Esophagus muscularis mucosa (tissue), 4 donors: ENCODE measurements at regions not wholly inside any gene's neighbourhood (a gene's known extent, or its start where the extent isn't known, plus 50 kb on each side); places are given as distances from the start of the nearest gene placed in this dataset.

Source experiments
- EP300 ChIP-seq: sonication (generic); formaldehyde crosslinking; IDR thresholded peaks from one replicate; pipeline ENCODE4 v1.6.1; 2017; ENCODE audit warnings: antibody characterized with exemption
- POLR2A ChIP-seq: fragments of 450-650 bp; IDR thresholded peaks from one replicate; pipeline ENCODE4 v1.6.1; 2017; ENCODE audit warnings: antibody characterized with exemption, moderate library complexity, mild to moderate bottlenecking, low read depth
- POLR2AphosphoS5 ChIP-seq, 2 donors: sonication (generic); formaldehyde crosslinking; IDR thresholded peaks; one replicate each; pipeline ENCODE4 v1.6.1; 2017; ENCODE audit warnings: antibody characterized with exemption in 2 of 2
- TF ChIP-seq, protein P1 (sequence below), 3 experiments: fragments of 200-600 bp in 2 of 3; fragments of 450-650 bp in 1 of 3; sonication (generic) in 2 of 3; IDR thresholded peaks; one replicate each; pipeline ENCODE4 v1.5.1; 2017 to 2019; ENCODE audit warnings: antibody characterized with exemption in 3 of 3, mild to moderate bottlenecking in 2 of 3, moderate library complexity in 1 of 3

DNA sequence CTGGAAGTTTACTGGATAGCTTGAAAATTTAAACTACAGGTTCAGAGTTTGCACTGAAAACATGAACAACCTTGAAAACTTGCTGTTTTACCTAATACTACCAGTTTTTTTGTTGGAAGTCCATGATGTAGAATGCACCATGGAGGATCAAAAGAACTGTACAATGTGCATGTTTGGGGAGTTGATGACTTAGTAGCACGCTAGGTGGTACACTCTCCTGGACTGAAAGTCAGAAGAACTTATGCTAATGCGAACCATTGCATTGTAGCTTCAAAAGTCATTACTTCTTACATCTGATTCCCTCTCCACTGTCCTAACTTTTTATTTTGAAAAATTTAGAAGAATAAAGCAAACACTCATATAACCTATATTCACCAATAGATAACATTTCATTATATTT, 211.0 kb downstream of the OSTF1 start:
- TF ChIP-seq, protein P1, sequence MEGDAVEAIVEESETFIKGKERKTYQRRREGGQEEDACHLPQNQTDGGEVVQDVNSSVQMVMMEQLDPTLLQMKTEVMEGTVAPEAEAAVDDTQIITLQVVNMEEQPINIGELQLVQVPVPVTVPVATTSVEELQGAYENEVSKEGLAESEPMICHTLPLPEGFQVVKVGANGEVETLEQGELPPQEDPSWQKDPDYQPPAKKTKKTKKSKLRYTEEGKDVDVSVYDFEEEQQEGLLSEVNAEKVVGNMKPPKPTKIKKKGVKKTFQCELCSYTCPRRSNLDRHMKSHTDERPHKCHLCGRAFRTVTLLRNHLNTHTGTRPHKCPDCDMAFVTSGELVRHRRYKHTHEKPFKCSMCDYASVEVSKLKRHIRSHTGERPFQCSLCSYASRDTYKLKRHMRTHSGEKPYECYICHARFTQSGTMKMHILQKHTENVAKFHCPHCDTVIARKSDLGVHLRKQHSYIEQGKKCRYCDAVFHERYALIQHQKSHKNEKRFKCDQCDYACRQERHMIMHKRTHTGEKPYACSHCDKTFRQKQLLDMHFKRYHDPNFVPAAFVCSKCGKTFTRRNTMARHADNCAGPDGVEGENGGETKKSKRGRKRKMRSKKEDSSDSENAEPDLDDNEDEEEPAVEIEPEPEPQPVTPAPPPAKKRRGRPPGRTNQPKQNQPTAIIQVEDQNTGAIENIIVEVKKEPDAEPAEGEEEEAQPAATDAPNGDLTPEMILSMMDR (IDR thresholded peaks at IDR 0.05), result no peak
- TF ChIP-seq POLR2AphosphoS5 (IDR thresholded peaks at IDR 0.05) (no peak), POLR2A (no peak), EP300 (no peak)
